Anterior cingulate cortex (tissue), 58 donors: ENCODE measurements at regions not wholly inside any gene's neighbourhood (a gene's known extent, or its start where the extent isn't known, plus 50 kb on each side); places are given as distances from the start of the nearest gene placed in this dataset.
A peak's percentile ranks its signal among the peaks of the same experiment; 100 is the strongest.
"Not testable (repeated sequence)": the region's sequence is repeated elsewhere in the genome, so short reads cannot be mapped to it uniquely, and the experiment has no call there.

Experiments
- DNase-seq, 58 donors: peaks; one replicate each; lab custom pipeline; 2025; lab: John Stamatoyannopoulos, UW

DNA sequence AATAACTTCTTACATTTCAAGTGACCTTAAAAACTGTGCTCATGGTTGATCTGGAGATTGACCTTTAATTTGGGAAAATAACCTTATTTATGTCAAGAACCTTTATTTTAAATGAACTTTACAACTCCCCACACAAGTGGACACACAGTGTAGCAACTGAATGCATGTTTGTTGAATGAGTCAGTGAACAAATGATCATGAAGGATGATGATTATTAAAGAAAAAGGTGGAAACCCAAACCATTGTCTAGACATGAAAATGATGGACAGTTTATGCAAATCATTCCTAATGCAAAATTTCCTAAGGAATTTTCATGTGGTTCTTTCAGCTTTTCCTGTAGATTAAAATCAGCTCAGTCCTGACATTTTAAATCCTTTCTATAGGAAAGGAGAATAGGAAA is 439.8 kb upstream of the RUNX1 start:
- no peak for DNase-seq

DNA sequence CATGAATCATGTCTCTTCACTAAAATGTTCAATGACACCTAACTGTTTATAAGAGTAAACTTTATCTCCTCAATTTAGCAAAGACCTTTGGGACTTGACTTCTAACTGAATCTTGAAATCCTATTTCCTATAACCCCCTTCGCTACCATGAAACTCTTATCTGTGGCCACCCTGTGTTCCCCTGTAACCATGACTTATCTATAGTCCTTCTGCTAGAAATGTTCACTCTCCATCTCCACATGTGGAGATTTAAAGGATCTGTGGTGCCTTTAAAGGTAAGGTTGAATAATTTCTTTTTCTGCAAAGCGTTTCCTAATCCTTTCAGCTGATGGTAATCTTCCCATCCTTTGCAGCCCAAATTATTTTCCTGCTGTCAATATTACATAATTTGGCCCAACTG is 436.3 kb upstream of the RUNX1 start:
- no peak for DNase-seq

DNA sequence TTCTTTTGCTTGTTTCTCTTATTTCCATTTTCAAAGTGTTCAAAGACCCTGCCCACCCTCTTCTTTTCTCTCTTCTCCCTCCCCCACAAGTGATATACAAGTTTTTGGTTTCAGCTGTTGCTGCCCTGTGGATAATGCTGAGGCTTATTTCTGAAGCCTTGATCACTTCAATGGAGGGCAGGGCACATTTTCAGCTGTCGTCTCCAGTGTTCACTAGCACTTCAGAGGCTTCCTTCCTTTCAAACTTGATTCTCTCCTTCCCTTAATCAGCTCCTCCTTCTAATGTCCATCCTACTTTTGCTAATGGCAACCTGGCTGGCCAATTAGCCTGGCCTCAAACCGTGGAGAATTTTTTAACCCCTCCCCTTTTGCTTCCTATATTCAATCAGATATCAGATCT is 435.7 kb upstream of the RUNX1 start:
- no peak for DNase-seq

DNA sequence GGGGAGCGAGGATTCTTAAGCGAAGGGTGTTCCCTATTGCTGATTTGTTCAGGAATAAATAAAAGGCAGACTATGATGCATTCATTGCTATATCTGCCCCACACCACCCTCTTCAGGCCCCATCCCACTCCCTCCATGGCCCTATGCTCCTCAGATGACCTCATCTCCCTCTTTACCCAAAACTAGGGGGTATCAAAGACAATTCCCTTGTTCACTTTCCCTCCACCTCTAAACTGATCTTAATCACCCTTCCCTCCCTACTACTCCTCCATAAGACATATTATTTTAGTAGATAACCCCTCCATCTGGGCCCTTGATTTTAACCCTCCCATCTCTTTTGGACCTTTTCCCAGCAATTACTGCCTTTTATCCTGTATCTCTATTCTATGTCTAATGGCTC is 434.9 kb upstream of the RUNX1 start:
- no peak for DNase-seq

DNA sequence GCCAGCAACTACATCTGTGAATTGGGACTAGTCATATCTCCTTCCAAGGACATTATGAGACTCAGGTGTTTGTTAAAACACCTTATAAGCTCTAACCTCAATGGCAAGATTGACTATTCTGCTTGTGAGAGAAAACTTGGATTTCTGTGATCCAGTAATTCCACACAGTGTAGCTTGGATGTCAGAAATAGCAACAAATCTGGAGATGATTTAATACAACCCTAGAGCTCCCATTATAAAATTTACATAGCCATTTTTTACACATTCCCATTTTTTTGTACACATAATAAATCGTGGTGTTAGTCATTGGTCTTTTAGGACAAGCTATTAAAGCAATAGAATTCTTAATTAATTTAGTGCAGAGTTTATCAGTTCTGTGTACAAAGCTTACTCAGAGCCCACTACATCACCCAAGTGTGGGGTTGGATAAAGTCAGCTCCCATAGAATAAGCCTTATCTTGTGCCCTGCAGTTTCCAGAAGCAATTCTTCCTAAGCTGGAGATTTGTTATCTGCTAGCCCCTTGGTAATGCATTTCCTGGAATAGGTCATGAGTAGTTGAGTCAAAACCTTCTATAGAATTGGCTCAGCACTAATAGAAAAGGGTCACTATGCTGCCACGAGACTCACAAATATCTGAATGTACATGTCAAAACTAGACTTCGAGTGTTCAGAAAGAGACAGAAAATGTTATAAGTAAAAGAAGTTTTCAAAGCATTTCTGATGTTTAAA is 434.0 kb upstream of the RUNX1 start:
- no peak for DNase-seq

DNA sequence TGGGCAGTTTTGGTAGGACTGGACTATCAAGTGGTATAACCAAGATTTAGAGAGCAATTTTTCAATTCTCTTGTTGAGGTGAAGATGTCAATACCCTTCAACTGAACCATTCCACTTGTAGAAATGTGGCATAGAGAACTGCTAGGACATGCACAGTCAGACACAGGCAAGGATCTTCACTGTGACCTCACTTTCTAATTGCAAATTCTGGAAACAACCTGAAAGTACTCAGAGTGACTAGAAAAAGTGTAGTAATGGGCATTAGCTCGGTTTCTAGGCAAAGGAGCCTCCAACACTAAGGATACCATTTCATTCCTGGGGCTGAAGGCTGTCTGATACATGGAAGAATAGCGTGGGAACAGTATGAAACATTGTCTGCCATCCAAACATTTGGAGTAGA is 433.0 kb upstream of the RUNX1 start:
- no peak for DNase-seq

DNA sequence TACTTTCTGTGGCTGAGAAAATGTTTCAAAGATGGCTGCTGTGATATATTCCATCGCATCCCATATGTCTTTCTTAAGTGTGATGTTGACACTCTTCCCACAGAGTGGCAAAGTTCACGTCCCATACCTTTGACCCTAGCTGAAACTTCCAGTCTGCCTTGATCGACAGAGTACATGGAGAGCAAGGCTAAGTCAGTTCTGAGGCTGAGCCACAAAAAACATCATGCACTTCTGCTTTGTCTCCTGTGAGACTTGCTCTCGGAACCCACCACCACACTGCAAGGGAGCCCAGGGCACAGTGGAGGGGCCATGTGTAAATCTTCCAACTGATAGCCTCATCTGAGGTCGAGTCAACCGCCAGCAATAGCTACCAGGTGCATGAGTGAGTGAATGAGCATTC is 431.9 kb upstream of the RUNX1 start:
- DNase-seq = no peak

DNA sequence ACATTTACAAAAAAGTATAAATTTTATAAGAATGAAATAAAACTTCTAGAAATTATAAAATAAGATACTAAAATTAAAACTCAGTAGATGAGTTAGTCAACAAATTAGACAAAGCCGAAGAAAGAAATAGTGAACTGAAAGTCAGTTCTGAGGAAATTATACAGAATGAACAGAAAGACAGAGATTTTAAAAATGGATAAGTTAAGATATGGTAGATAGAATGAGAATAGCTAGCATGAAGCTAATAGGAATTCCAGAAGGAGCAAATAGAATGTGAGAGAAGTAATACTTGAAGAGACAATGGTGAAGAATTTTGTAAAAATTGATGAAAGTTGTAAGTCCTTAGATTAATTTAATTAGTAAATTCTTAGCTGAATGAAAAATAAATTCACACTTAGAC is 430.4 kb upstream of the RUNX1 start:
- no peak for DNase-seq

DNA sequence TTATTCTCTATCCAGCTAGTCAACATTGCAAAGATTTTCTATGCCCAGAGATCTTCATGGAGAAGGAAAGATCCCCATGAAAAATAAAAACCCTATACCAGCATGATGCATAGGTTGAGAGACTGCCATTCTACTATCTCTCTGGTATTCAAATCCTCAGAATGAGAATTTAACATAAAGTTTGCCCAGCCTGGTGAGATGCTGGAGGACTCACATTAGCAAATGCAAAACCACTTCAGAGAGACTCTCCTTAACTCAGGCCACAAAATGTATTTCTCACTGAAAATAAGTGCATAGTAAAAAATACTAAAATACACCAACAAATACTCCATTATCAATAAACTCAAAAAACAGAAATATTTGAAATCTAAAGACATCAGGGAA is 430.0 kb upstream of the RUNX1 start:
- no peak for DNase-seq

DNA sequence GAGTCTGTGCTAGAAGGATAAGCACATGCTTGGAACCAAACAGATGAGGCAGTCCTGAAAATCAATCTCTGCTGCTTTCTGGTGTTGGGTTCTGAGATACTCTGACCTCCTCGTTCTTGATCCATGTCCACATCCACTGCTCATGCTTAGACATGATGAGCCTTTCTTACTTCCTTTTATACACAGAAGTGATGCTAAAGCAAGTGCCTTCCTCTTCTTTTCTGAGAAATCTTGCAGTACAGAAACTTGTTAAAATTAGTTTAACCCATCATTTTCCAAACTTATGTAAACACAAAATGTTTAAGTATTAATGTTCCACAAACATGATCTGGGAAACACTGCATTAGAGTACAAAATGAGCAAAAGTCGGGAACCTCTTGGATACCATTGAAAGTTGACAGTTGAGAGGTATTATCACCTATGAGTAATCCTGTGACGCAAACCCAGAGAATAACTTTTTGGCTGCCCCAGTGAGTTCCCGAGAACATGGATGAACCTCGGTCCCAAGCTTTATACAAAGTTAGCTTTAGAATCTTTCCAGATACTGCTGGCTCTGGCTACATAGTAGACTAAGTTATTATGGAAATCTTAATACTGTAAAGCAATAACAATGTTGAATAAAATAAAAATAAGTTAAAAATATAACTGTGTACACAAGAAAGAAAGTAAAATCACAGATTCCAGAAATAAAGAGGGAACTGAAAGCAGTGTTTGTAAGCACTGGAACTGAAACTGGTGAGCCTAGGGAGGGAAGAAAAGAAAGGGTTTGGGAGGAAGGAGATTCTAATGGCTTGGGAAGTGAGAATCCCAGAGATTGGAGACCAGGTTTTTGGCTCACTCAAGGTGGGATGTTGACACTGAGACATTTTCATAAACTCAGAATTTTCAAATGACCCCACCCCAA is 429.3 kb upstream of the RUNX1 start:
- peak in 2 of 58 donors; percentile 5 to 10 for DNase-seq

DNA sequence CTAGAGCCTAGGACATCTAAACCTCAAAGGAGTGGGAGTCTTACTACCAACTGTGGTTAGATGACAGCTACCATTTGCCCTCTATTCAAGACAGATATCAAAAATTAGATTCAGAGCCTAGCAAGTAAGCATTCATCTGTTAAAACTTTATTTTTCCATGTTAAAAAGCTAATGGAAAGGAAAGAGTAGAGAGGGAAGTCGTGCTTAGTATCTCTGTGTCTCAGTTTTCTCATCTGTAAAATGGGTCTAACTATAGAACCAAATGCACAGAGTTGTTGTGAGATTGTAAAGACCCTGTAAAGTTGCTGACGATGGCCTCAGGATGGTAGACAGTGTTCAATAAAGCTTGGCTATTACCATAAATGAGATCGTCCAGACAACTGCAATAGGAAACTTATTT is 428.5 kb upstream of the RUNX1 start:
- DNase-seq = no peak

DNA sequence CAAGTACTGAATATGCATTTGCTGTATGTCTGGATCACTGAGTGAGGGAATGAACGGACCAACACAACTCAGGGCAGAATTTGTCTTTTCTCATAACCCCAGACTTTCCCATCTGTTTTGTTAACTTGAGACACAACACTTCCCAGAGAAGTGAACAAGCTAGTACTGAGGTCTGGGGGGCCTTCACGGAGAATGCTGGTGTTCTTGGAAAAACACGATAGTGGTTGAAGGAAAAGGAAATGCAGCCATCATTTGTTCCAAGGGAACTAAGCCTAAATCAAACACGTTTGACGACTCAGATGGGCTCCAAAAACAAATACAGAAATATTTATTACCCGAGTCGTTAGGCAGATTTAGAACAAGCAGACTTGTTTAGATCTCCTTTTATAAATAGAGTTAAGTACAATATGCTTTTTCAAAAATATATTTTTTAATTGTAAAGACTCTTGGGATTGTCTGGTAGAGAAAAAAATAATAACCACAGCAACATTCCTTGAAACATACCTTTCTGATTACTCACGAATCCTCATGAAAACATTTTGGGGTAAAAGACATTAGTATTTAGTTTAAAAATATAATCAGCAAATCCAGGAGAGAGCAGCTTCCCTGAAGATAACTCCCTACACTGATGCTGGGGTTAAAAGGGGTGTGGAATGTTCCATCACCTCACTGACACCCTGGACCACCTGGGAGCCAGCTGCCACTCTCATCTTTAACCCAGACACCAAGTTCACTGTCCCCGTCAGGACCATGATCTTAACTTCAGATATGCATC is 427.7 kb upstream of the RUNX1 start:
- no peak for DNase-seq

DNA sequence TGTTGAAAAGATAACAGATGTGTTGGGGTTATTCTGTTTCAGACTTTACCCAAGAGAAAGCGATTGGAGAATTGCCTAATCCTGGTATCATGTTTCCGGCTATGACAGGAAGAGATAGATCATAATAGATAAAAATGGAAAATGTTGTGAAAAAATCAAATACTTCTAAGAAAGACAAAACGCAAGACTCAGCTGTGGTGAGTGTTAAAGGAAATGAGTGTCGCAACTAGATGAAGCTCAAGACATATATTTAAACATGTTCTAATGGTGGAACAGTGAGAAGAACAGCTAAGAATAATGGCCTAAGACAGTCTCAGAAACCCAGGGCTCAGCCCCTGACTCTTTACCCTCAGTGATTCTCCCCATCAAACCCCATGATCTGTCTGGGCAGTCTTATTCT is 426.7 kb upstream of the RUNX1 start:
- no peak for DNase-seq

DNA sequence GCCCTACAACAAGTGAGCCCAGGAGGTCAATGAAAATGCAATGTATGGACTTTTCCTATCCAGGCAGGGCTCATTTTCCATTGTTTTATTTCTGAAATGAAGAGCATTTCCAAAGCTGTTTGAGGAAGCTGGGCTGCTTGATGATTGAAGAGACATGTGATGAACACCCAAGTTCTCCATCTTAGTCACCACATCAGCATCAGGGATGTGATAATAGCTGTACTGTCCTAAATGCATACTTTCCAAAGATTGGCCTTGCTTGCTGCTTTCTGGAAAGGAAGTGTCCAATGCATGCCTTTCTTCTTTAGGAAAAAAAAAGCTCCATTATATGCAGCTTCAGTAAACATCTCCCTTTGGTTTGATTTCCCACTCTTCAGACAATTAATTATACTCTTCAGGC is 425.9 kb upstream of the RUNX1 start:
- DNase-seq = peak in 2 of 58 donors; percentile 1 to 19

DNA sequence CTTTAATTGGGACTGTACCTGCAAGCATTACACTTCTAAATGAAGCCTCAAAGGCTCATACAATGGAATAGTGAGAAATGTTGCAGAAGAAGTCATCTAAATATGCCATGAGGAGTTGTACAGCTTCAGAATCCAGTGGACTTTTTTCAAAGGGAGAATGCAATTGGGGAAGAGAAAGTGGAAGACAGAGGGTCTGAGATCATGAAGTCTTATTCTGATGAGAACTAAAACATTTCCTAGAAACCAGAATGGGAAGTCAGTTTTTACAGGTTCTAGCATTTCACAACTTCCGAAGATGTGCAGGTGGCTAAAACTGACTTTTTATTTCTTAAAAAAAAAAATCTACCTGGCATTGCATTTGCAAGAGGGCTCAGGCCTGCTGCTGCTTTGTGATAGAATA is 424.4 kb upstream of the RUNX1 start:
- DNase-seq = peak in 1 of 58 donors; percentile 4

DNA sequence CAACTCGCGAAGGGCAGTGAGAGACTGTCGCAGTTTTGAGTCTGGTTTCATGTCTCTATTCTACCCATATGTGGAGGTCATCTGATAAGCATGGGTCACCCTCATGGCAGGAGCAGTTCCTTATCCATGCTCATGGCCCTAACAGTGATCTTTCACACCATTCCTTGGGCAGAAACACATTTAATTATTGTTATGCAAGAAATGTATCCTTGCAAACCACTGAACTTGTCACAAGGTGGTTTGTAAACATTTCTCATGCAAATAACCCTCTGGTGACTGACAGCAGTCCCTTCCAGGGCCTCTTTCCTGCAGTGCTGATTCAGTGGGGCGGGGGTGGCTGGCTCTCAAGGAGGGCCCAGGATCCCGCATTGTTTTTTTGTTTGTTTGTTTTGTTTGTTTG is 421.4 kb upstream of the RUNX1 start:
- DNase-seq = no peak

DNA sequence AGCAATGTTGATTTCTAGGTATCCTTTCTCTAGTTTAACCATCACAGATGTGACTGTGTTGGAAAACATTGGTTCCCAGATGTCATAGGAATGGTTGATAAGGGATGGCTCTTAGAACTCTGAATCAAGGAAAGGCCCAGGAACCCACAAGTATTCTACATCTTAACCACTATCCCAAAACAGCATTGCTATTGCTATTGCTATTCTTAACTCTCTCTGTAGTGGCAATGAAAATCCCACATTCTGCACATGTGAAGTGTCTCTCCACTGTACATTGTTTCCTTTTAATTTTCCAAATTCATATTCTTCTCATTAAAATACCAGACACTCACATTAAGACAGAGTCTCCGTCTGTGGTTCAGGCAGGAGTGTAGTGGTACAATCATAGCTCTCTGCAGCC is 420.4 kb upstream of the RUNX1 start:
- DNase-seq = no peak

DNA sequence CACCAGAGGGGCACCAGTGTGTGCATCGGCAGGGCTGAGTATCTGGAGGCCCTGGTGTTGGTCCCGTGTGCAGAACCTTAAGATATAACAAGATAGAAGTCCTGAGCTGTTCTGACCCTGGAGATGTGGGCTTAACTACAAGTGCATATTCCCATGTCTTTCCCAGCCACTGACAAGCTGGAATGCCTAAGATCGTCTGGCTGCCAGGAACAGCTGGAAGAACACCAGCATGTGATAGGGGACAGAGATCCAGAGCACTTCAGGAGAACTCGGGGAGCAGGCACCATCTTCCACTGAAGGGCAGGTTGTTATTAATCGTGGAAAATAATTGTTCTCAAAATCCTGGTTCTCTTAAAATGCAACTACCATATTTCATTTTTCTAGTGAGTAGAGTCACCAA is 419.9 kb upstream of the RUNX1 start:
- no peak for DNase-seq

DNA sequence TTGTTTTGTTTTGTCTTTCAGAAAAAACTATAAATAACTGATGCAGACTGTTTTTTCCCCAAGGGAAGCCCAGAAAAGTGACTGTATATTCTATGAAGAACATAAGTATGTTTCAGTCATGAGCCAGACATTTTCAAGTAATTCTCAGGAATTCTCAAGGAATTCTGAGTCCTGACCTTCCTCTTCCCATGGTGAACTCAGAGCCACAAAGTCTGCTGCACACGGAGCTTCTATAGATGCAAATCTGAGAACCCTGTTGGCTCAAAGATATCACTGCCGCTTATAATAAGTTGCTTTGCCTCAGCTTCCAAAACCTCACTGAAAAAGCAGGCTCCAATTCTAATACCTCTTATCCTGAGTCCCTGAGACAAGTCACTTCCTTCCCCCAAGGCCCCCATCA is 418.5 kb upstream of the RUNX1 start:
- no peak for DNase-seq

DNA sequence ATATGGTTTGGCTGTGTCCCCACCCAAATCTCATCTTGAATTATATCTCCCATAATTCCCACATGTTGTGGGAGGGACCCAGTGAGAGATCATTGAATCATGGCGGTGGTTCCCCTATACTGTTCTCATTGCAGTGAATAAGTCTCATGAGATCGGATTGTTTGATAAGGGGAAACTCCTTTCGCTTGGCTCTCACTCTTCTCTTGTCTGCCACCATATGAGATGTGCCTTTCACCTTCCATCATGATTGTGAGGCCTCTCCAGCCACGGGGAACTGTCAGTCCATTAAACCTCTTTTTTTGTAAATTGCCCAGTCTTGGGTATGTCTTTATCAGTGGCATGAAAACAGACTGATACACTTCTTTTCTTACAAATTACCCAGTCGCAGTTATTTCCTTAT is 417.6 kb upstream of the RUNX1 start:
- not testable (repeated sequence) for DNase-seq

DNA sequence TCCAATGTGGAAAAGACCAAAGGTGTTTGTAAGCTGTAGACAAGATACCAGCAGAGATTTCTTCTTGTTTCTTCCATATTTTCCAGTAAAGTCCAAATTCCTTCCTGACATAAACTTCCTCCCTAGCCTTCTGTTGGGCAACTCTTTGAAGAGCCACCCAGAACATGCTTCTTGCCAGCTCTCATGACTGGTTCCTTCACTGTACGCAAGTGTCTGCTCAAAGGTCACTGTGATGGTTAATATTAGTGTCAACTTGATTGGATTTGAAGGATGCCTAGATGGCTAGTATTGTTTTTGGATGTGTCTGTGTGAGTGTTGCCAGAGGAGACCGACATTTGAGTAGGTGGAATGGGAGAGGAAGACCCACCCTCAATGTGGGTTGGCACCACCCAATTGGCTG is 416.6 kb upstream of the RUNX1 start:
- no peak for DNase-seq
